Endothelial cell (in vitro differentiated cells): ENCODE measurements at regions not wholly inside any gene's neighbourhood (a gene's known extent, or its start where the extent isn't known, plus 50 kb on each side); places are given as distances from the start of the nearest gene placed in this dataset.

Experiments
- DNase-seq: peaks from one replicate; pipeline ENCODE4 v3.0.0; 2021; ENCODE audit warnings: low spot score
- H3K27ac Mint-ChIP-seq: one replicate; pipeline ENCODE4 v1.8.0; 2021; ENCODE audit warnings: mixed read lengths, inconsistent platforms; ENCODE audit not compliant: unreplicated experiment
- H3K27me3 Mint-ChIP-seq: one replicate; pipeline ENCODE4 v1.8.0; 2021; ENCODE audit warnings: mild to moderate bottlenecking, moderate library complexity, mixed read lengths, inconsistent platforms; ENCODE audit not compliant: unreplicated experiment
- H3K36me3 Mint-ChIP-seq: one replicate; pipeline ENCODE4 v1.8.0; 2021; ENCODE audit warnings: mild to moderate bottlenecking, low read depth, mixed read lengths, inconsistent platforms; ENCODE audit not compliant: unreplicated experiment
- H3K4me1 Mint-ChIP-seq: one replicate; pipeline ENCODE4 v1.8.0; 2021; ENCODE audit warnings: mild to moderate bottlenecking, mixed read lengths, inconsistent platforms; ENCODE audit not compliant: unreplicated experiment
- H3K4me3 Mint-ChIP-seq: one replicate; pipeline ENCODE4 v1.8.0; 2021; ENCODE audit warnings: mild to moderate bottlenecking, mixed read lengths, inconsistent platforms; ENCODE audit not compliant: unreplicated experiment
- H3K9me3 Mint-ChIP-seq: one replicate; pipeline ENCODE4 v1.8.0; 2021; ENCODE audit warnings: mixed read lengths, inconsistent platforms; ENCODE audit not compliant: unreplicated experiment
- TF ChIP-seq, protein P1 (sequence below): fragments of 200-600 bp; sonication (generic); IDR thresholded peaks from one replicate; pipeline ENCODE4 v1.5.0; 2021; ENCODE audit warnings: antibody characterized with exemption; ENCODE audit not compliant: unreplicated experiment

GRCh38 chr15:93283854-93284253 is 194.8 kb upstream of the RGMA start:
- Mint-ChIP-seq H3K36me3 (no peaks in the 10 kb centered on the region), H3K27me3 (no peaks in the 10 kb centered on the region), H3K9me3 (no peaks in the 10 kb centered on the region), H3K27ac (no peak overlapping the region), H3K4me1 (peaks cover 10% of the 10 kb centered on the region), H3K4me3 (no peak overlapping the region)
- DNase-seq, result no peak
- TF ChIP-seq, protein P1, sequence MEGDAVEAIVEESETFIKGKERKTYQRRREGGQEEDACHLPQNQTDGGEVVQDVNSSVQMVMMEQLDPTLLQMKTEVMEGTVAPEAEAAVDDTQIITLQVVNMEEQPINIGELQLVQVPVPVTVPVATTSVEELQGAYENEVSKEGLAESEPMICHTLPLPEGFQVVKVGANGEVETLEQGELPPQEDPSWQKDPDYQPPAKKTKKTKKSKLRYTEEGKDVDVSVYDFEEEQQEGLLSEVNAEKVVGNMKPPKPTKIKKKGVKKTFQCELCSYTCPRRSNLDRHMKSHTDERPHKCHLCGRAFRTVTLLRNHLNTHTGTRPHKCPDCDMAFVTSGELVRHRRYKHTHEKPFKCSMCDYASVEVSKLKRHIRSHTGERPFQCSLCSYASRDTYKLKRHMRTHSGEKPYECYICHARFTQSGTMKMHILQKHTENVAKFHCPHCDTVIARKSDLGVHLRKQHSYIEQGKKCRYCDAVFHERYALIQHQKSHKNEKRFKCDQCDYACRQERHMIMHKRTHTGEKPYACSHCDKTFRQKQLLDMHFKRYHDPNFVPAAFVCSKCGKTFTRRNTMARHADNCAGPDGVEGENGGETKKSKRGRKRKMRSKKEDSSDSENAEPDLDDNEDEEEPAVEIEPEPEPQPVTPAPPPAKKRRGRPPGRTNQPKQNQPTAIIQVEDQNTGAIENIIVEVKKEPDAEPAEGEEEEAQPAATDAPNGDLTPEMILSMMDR, result no peak

DNA sequence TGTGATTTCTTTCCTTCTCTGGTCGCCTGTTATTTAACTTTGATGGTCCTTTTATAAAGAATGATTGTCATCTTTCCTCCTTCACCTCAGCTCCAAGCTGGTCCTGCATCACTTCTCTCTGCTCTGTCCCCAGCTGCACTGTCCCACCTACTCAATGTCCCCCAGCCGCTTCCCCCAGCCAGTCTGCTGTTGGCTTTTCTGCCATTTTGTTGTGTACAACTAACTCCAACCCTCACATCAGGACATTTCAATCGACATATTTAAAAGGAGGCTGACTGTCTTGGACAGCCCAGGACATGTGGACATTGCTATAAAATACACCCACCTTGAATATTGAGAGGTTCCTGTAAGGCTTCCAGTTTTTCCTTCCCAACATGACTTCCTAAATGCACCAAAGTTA is 193.8 kb upstream of the RGMA start:
- Mint-ChIP-seq H3K9me3 (no peaks in the 10 kb centered on the region), H3K27ac (no peak overlapping the region), H3K27me3 (no peaks in the 10 kb centered on the region), H3K4me3 (no peak overlapping the region), H3K4me1 (peaks cover 12% of the 10 kb centered on the region), H3K36me3 (no peaks in the 10 kb centered on the region)
- DNase-seq, result no peak
- TF ChIP-seq, protein P1, result no peak

- Mint-ChIP-seq H3K4me1 (peaks cover 12% of the 10 kb centered on the region), H3K4me3 (no peak overlapping the region), H3K27ac (no peak overlapping the region), H3K9me3 (no peaks in the 10 kb centered on the region), H3K27me3 (no peaks in the 10 kb centered on the region), H3K36me3 (no peaks in the 10 kb centered on the region)
- TF ChIP-seq, protein P1, result no peak
- no peak for DNase-seq
Observed at GRCh38 chr15:93278783-93279182, 189.8 kb upstream of the RGMA start.

- H3K9me3 Mint-ChIP-seq, result no peaks in the 10 kb centered on the region
- no peak overlapping the region for H3K27ac Mint-ChIP-seq
- H3K4me1 Mint-ChIP-seq, result peaks cover 12% of the 10 kb centered on the region
- H3K4me3 Mint-ChIP-seq, result no peak overlapping the region
- no peak for DNase-seq
- no peaks in the 10 kb centered on the region for H3K27me3 Mint-ChIP-seq
- TF ChIP-seq, protein P1, result no peak
- no peaks in the 10 kb centered on the region for H3K36me3 Mint-ChIP-seq
Observed at GRCh38 chr15:93278006-93278405, 189.0 kb upstream of the RGMA start.

DNA sequence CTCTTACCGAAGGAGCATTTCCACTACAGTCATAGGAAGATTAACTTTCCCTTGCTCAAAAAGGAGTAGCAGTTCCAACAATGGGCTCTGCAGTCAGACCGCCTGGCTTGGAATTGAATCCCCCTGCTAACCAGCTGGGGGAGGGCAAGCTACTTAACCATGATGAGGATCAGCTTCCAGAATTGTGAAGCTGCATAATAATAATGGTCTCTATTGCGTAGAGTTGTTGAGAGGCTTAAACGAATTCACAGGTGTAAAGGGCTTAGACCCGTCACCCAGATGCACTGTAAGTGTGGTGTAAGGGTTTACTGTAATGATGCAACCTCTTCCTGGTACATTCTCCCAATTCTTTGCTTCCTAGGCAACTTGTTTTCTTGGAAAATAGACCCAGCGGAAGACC is 185.2 kb upstream of the RGMA start:
- TF ChIP-seq, protein P1, result no peak
- no peak for DNase-seq
- Mint-ChIP-seq H3K4me3 (no peak overlapping the region), H3K27me3 (peaks cover 3% of the 10 kb centered on the region), H3K27ac (no peak overlapping the region), H3K9me3 (peaks cover 8% of the 10 kb centered on the region), H3K4me1 (peaks cover 2% of the 10 kb centered on the region), H3K36me3 (peaks cover 14% of the 10 kb centered on the region)
